ENCODE measurements at regions not wholly inside any gene's neighbourhood (a gene's known extent, or its start where the extent isn't known, plus 50 kb on each side); places are given as distances from the start of the nearest gene placed in this dataset.

GRCh38 chr4:148618856-148619255 lies 176.6 kb upstream of the NR3C2 start:
- TF ChIP-seq CTCF (optimal IDR thresholded peaks at IDR 0.05 in 1 of 3, IDR thresholded peaks at IDR 0.05 in 1 of 3, conservative IDR thresholded peaks at IDR 0.05 in 1 of 3; ENCODE audit: extremely low read depth in 1 of 3, insufficient read depth in 2 of 3, low read length in 3 of 3) (no peak), EZH2 (IDR thresholded peaks at IDR 0.05; ENCODE audit: low read length) (no peak)
